ENCODE measurements at regions not wholly inside any gene's neighbourhood (a gene's known extent, or its start where the extent isn't known, plus 50 kb on each side); places are given as distances from the start of the nearest gene placed in this dataset.

DNA sequence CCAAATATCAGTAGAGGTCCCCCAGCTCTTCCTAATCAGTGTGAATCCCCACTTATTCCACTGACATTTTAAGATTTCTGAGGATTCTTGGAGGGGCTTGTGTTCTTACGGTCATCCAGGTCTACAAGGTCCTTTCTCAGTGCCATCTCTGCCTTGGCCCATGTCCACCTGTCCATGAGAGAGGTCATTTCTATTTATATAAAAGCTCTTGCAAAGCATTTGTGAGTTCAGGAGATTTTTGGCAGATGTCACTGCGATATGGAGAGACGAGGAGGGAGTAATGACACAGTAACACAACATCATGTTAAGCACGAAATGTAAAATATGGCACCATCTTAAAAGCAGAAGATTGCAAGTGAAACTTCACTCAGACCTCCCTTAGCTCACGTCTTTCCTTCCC is 144.6 kb upstream of the NFIA start:
- Histone ChIP-seq H3K27me3 (no peaks in the 10 kb centered on the region), H3K4me1 (no peaks in the 10 kb centered on the region), H3K9me3 (no peaks in the 10 kb centered on the region), H3K36me3 (no peaks in the 10 kb centered on the region), H3K27ac (no peak overlapping the region), H3K4me3 (no peak overlapping the region)
- intact Hi-C loops (cut with DNase I): no loop called here
- no peak for DNase-seq (ENCODE audit: low spot score in 2 of 2)
- TF ChIP-seq, protein P1, sequence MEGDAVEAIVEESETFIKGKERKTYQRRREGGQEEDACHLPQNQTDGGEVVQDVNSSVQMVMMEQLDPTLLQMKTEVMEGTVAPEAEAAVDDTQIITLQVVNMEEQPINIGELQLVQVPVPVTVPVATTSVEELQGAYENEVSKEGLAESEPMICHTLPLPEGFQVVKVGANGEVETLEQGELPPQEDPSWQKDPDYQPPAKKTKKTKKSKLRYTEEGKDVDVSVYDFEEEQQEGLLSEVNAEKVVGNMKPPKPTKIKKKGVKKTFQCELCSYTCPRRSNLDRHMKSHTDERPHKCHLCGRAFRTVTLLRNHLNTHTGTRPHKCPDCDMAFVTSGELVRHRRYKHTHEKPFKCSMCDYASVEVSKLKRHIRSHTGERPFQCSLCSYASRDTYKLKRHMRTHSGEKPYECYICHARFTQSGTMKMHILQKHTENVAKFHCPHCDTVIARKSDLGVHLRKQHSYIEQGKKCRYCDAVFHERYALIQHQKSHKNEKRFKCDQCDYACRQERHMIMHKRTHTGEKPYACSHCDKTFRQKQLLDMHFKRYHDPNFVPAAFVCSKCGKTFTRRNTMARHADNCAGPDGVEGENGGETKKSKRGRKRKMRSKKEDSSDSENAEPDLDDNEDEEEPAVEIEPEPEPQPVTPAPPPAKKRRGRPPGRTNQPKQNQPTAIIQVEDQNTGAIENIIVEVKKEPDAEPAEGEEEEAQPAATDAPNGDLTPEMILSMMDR (IDR thresholded peaks at IDR 0.05): no peak

DNA sequence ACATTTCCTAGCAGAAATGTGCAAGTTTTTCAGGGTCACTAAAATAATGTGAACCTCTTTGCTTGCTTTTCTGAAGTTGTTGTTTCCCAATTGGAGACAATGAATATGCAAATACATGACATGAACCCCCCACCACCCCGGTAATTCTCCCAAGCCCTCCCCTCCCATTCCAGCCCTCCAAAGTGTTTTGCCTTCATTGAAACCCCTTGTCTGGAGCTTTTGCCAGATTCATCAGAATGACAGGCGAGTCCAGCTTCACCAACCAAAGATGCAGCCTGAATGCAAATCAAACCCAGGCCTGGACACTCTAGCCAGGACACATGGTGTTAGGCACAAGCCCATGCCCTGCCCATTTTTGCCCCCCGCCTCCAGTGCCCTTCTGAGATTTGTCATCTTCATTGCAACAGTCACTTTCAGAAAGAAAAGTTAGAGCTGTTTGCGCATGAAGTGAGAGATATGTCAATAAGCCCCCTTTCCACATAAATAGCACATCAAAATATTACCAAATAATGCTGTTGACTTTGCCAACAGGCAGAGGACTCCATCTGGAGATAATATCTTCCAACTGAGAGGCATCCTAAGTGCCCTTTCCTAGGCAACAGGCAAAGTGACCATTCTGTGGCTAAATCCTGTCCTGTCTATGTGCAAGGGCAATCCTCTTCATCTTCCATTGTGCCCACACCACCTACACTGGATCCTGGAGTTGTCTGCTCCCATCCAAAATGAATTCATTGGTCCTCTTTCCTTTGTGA is 145.6 kb upstream of the NFIA start:
- H3K4me3 ChIP-seq: no peak overlapping the region
- no peaks in the 10 kb centered on the region for H3K36me3 ChIP-seq
- no peaks in the 10 kb centered on the region for H3K4me1 ChIP-seq
- H3K9me3 ChIP-seq: no peaks in the 10 kb centered on the region
- no peak overlapping the region for H3K27ac ChIP-seq
- H3K27me3 ChIP-seq: no peaks in the 10 kb centered on the region
- DNase-seq (ENCODE audit: low spot score in 2 of 2): no peak
- intact Hi-C loops (cut with DNase I): no loop called here
- TF ChIP-seq, protein P1 (IDR thresholded peaks at IDR 0.05): no peak

- Histone ChIP-seq H3K27me3 (no peaks in the 10 kb centered on the region), H3K9me3 (no peaks in the 10 kb centered on the region), H3K4me3 (no peak overlapping the region), H3K4me1 (no peaks in the 10 kb centered on the region), H3K27ac (no peak overlapping the region), H3K36me3 (no peaks in the 10 kb centered on the region)
- TF ChIP-seq, protein P1 (IDR thresholded peaks at IDR 0.05): no peak
- DNase-seq (ENCODE audit: low spot score in 2 of 2): no peak
- intact Hi-C loops (cut with DNase I): no loop called here
Observed at GRCh38 chr1:60936163-60936562, 146.2 kb upstream of the NFIA start.

- TF ChIP-seq, protein P1 (IDR thresholded peaks at IDR 0.05): no peak
- Histone ChIP-seq H3K9me3 (no peaks in the 10 kb centered on the region), H3K4me1 (no peaks in the 10 kb centered on the region), H3K27ac (no peak overlapping the region), H3K4me3 (no peak overlapping the region), H3K27me3 (no peaks in the 10 kb centered on the region), H3K36me3 (no peaks in the 10 kb centered on the region)
- DNase-seq (ENCODE audit: low spot score in 2 of 2): no peak
- intact Hi-C loops (cut with DNase I): no loop called here
Observed at GRCh38 chr1:60935599-60936110, 146.7 kb upstream of the NFIA start.

DNA sequence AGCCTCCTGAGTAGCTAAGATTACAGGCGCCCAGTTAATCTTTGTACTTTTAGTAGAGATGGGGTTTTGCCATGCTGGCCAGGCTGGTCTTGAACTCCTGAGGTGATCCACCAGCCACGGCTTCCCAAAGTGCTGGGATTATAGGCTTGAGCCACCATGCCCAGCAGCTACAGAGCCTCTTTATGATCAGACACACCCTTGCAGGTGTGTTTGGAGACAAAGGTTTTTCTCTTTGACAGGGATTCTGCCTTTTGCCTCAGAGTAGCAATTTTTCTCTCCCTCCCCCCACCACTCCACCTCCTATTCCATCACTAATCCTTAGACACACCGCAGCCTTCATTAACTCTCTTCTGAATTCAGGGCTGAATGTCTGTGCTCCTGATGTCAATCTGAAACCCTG is 152.2 kb upstream of the NFIA start:
- Histone ChIP-seq H3K27ac (no peak overlapping the region), H3K4me3 (no peak overlapping the region), H3K9me3 (no peaks in the 10 kb centered on the region), H3K36me3 (no peaks in the 10 kb centered on the region), H3K27me3 (no peaks in the 10 kb centered on the region), H3K4me1 (no peaks in the 10 kb centered on the region)
- TF ChIP-seq, protein P1 (IDR thresholded peaks at IDR 0.05): no peak
- DNase-seq (ENCODE audit: low spot score in 2 of 2): no peak
- intact Hi-C loops (cut with DNase I): no loop called here
